ENCODE measurements at regions not wholly inside any gene's neighbourhood (a gene's known extent, or its start where the extent isn't known, plus 50 kb on each side); places are given as distances from the start of the nearest gene placed in this dataset.

GRCh38 chr18:41444943-41445342 lies 510.1 kb upstream of the PIK3C3 start:
- DNase-seq: no peak

- no peak for DNase-seq
Measured at GRCh38 chr18:41436772-41437171, 518.3 kb upstream of the PIK3C3 start.

- DNase-seq: no peak
Measured at GRCh38 chr18:41418598-41418997, 536.4 kb upstream of the PIK3C3 start.

GRCh38 chr18:41416044-41416443 lies 539.0 kb upstream of the PIK3C3 start:
- DNase-seq: no peak

- DNase-seq: no peak
Measured at GRCh38 chr18:41410006-41410405, 545.0 kb upstream of the PIK3C3 start.

GRCh38 chr18:41406834-41407233 lies 548.2 kb upstream of the PIK3C3 start:
- no peak for DNase-seq

GRCh38 chr18:41396861-41397260 lies 558.2 kb upstream of the PIK3C3 start:
- DNase-seq: no peak

- no peak for DNase-seq
Measured at GRCh38 chr18:41396211-41396610, 558.8 kb upstream of the PIK3C3 start.

GRCh38 chr18:41395695-41396094 lies 559.3 kb upstream of the PIK3C3 start:
- DNase-seq: no peak

- DNase-seq: peak; percentile 89
Measured at GRCh38 chr18:41391616-41392595, 563.1 kb upstream of the PIK3C3 start.

GRCh38 chr18:41390309-41390708 lies 564.7 kb upstream of the PIK3C3 start:
- no peak for DNase-seq

GRCh38 chr18:41378598-41378997 lies 576.4 kb upstream of the PIK3C3 start:
- DNase-seq: peak; percentile 20

- no peak for DNase-seq
Measured at GRCh38 chr18:41373612-41374011, 581.4 kb upstream of the PIK3C3 start.

GRCh38 chr18:41372046-41372665 lies 582.9 kb upstream of the PIK3C3 start:
- DNase-seq: no peak

GRCh38 chr18:41371156-41372045 lies 583.6 kb upstream of the PIK3C3 start:
- no peak for DNase-seq

GRCh38 chr18:41370740-41371139 lies 584.3 kb upstream of the PIK3C3 start:
- DNase-seq: no peak

GRCh38 chr18:41357708-41358107 lies 597.3 kb upstream of the PIK3C3 start:
- DNase-seq: no peak

GRCh38 chr18:41353777-41354528 lies 601.1 kb upstream of the PIK3C3 start:
- DNase-seq: no peak

GRCh38 chr18:41351430-41351829 lies 603.6 kb upstream of the PIK3C3 start:
- DNase-seq: no peak

GRCh38 chr18:41347057-41347456 lies 608.0 kb upstream of the PIK3C3 start:
- DNase-seq: no peak

GRCh38 chr18:41343808-41344207 lies 611.2 kb upstream of the PIK3C3 start:
- no peak for DNase-seq

GRCh38 chr18:41338341-41338740 lies 616.7 kb upstream of the PIK3C3 start:
- no peak for DNase-seq

Data from NCI-H1092 treated with DMSO at 0.1 percent for 48 hours (cell line).